ENCODE measurements at regions not wholly inside any gene's neighbourhood (a gene's known extent, or its start where the extent isn't known, plus 50 kb on each side); places are given as distances from the start of the nearest gene placed in this dataset.

- TF ChIP-seq, protein P1, sequence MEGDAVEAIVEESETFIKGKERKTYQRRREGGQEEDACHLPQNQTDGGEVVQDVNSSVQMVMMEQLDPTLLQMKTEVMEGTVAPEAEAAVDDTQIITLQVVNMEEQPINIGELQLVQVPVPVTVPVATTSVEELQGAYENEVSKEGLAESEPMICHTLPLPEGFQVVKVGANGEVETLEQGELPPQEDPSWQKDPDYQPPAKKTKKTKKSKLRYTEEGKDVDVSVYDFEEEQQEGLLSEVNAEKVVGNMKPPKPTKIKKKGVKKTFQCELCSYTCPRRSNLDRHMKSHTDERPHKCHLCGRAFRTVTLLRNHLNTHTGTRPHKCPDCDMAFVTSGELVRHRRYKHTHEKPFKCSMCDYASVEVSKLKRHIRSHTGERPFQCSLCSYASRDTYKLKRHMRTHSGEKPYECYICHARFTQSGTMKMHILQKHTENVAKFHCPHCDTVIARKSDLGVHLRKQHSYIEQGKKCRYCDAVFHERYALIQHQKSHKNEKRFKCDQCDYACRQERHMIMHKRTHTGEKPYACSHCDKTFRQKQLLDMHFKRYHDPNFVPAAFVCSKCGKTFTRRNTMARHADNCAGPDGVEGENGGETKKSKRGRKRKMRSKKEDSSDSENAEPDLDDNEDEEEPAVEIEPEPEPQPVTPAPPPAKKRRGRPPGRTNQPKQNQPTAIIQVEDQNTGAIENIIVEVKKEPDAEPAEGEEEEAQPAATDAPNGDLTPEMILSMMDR (IDR thresholded peaks at IDR 0.05; ENCODE audit: extremely low read depth in 1 of 2, insufficient read depth in 1 of 2, low read depth in 1 of 2, low read length in 2 of 2), result no peak
- TF ChIP-seq EZH2 (IDR thresholded peaks at IDR 0.05; ENCODE audit: borderline replicate concordance, low read depth, low read length, severe bottlenecking) (no peak), POLR2A (IDR thresholded peaks at IDR 0.05; ENCODE audit: low read depth, low read length) (no peak), POLR2AphosphoS5 (IDR thresholded peaks at IDR 0.05; ENCODE audit: insufficient read depth, low read depth, low read length) (no peak), FOS (IDR thresholded peaks at IDR 0.05; ENCODE audit: borderline replicate concordance, insufficient read depth, low read length) (no peak), JUN (IDR thresholded peaks at IDR 0.05; ENCODE audit: borderline replicate concordance, insufficient read depth, insufficient read length, low read depth) (no peak), GATA2 (IDR thresholded peaks at IDR 0.05; ENCODE audit: insufficient read depth, insufficient read length, low read depth, low read length) (no peak)
Measured at GRCh38 chr17:71926746-71927398, 193.9 kb upstream of the SOX9 start.

All from endothelial cell of umbilical vein (primary cell).